Posterior vena cava (tissue), 2 donors: ENCODE measurements at regions not wholly inside any gene's neighbourhood (a gene's known extent, or its start where the extent isn't known, plus 50 kb on each side); places are given as distances from the start of the nearest gene placed in this dataset.

Experiments
- DNase-seq: peaks from one replicate; pipeline ENCODE4 v3.0.0-alpha.2; 2020; ENCODE audit warnings: low spot score
- intact Hi-C, 2 donors: fragments of 100-400 bp; cut with DNase I; formaldehyde crosslinking; loops; one replicate each; pipeline versions ENCODE4 v1.14.1 to v1.14.2; 2022 to 2023
- donor health status: DM: yes; HTN: yes; CAD: no.
- donor health status: DM: yes; HTN: yes; CAD: no.

DNA sequence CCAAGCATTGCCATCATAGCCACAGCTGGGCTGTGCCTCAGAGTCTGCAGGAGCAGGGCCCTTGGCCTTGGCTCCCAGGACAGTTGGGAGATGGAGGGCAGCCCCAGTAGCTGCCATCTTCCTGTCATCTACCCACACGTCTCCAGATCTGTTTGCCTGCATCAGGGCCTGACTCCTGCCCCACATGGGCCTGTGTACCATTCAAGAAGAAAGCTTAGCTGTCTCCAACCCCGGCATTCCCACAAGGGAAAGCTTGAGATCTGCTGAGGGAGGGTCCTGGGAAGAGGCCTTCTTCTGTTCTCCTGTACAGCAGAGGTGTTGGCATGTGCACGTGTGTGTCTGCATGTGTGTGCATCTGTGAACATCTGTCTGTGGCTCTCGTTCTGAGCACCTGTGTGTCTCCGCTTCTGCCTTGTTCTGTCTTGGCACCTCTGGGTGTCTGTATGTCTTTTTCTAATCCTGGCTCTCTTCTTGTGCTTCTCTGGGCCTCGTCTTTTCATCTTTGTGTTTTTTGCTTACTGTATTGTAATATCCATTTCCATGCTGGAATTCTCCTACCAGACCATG lies 122.2 kb downstream of the MRM1 start:
- intact Hi-C loops = no loop called here
- DNase-seq = no peak

DNA sequence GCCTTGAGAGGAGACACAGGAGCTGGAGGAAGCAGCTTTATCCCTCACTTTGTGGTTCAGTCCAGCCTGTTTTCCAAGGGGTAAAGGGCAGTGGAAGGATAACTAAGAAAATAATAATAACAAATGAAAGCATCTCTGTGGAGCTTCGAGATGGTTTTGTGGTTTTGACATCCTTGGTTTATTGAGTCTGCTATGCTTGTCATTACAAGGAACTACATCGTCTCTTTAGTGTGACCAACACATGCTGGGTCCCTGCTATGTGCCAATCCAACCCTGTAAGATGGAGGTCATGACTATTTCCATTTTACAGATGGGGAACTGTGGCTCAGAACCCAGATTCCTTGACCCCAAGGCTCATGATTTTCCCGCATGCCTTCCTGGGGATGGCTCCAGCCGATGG lies 124.8 kb downstream of the MRM1 start:
- no peak for DNase-seq
- intact Hi-C loops = no loop called here

DNA sequence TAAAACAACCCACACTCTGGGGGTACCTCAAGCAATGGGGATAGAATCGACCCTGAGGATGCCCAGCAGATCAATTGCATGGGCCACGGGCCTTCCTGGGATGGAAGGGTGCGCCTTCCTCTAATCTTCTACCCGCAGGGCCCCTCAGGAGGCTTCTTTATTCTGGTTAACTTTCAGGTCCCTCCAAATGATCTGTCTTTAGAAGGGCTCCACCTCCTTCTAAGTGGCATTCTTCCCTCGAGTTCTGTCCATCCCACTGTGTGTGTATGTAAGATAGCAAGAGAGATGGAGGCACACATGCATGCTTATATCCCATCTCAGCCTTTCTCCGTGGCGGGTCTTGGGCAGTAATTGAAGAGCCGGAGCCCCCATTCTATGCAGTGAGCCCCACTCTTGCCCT lies 125.7 kb downstream of the MRM1 start:
- DNase-seq = no peak
- intact Hi-C loops = no loop called here

DNA sequence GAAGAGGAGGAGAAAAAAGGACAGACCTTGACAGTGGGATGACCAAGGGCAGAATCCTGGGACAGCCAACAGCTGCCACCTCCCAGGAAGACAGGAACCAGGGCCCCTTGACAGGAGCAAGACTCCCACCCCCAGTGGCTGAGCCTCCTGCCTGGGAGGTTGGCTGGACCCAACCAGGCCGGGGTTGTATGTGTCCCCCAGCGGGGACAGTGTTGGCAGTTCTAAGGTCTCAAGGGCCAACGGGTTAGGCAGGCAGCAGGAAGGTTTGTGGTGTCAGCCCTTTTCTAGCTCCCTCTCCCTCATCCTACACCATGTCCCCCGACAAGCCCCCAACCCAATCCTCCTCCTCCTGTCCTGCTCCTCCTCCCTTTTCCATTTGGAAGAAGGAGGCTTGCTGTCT lies 126.2 kb downstream of the MRM1 start:
- intact Hi-C loops = no loop called here
- no peak for DNase-seq

DNA sequence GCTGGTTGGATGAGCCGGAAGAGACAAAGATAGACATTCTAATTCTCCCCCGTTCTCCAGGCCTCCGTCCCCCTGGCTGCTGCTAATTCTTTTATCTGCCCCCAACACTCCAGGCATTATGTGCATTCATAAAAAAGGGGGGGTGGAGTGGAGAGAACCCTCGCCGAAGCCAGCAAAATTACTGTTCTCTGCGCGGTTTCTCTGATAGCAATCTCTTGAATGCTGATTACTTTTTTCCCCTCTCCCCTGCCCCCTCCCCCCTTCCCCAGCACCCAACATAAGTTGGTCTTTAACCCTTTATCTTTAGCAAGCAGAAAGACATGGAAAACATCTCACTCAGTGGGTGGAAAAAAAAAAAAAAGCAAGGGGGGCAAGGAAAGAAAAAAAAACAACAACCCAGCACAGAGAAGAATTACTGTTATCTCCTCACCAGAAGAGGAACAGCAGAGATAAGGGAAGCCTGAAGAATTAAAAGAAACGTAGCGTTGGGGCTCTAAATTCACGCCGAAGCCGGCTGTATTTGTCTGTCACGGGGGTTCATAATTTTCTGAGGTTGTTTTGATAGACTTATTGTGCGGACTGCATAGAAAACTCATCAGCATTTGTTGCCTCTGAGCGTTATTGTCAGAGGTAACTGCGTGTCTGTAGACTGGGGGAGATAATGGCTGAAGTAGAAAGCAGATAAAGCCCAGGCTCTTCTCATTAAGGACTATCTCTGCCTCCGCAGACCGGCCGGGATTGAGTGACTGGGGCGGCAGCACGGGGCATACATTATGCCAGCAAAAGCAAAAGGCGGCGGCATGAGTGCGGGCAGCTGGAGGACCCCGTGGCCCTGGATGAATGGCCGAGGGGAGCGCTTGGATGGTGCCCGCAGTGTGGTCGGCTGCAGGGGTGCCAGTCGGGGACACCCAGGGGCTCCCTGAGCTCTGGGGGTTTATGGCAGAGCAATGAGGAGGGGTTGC lies 126.9 kb downstream of the MRM1 start:
- intact Hi-C loops = no loop called here
- no peak for DNase-seq

DNA sequence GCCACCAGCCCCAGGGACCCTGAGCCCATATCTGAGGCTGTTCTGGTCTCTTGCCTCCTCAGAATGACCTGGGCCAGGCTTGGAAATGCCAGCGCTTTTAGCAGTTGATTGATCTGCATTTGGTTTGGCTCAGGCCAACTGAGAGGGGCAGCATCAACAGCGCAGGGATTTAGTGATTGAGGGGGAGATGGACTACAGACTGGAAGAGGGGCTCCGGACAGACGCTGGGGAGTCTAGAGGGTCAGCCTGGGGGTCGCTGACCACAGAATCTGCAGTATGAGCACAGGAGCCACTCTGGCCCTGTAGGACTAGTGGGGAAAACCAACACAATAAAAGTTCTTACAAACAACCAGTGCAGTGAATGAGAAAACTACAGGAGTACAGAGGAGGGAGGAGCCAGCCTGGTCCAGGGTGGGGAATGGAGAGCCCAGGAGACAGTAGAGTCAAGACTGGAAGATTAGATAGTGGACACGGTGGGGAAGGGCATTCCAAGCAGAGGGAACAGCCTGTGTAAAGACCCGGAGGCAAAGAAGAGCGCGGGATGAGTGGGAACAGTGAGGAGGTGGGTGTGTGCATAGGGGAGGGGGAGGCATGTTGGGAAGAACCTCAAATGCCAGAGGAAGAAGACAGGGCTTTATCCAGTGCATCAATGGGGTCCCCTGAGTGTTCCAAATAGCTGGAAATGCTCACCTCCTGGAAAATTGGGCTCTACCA lies 128.9 kb downstream of the MRM1 start:
- DNase-seq = no peak
- intact Hi-C loops = loop anchor here in 1 of 2 donors (5.0 kb wide), 1 partner anchor 52 kb away; no protein-coding TSS in a partner anchor

DNA sequence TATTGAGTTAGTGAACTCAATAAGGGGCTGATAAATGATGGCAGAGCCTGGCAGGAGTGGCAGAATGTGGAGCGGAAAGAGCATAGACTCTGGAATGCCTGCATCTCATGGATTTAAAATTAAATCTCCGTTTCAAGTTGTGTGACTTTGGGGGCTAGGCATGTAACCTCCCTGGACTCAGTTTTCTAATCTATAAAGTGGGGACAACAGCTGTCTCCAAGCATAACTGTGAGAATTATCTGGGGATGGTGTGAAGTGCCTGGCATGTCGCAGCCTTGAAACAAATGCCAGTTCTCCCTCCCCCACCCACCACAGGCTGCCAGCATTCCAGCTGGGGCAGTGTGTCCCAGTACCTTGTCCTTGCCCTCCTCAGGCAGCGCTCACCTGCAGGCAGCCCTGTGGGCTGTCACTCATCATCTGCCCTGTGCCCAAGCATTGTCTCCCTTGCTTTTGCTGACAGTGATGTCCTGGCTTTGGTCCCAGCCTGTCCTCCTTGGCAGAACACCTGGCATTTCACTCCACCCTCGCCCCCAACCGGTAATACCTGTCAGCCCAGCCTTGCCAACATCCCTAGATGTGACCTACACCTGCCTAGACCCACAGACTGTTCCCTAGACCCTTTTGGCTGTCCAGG lies 129.6 kb downstream of the MRM1 start:
- peak; percentile 34 for DNase-seq
- intact Hi-C loops = loop anchor here in 1 of 2 donors (5.0 kb wide), 1 partner anchor 51 kb away; no protein-coding TSS in a partner anchor

DNA sequence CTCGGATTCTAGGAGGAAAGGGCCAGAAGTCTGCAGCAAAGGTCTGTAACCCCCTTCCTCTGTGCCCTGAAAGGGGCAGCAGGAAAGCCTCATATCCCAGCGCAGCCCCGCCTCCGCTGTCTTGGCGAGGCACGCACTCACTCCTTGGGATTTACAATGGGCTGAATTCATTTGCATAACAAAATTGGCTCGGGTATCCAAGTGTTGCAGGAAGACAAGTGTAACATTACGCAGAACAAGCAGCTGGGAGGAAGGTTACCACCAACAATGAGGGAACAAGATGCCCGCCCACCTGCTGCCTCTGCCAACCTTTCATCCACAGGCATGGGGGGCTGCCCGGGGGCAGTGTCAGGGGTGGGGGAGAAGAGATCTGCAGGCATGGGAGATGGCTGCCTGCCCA lies 130.4 kb downstream of the MRM1 start:
- intact Hi-C loops = loop anchor here in 1 of 2 donors (5.0 kb wide), 1 partner anchor 50 kb away; no protein-coding TSS in a partner anchor
- DNase-seq = no peak

DNA sequence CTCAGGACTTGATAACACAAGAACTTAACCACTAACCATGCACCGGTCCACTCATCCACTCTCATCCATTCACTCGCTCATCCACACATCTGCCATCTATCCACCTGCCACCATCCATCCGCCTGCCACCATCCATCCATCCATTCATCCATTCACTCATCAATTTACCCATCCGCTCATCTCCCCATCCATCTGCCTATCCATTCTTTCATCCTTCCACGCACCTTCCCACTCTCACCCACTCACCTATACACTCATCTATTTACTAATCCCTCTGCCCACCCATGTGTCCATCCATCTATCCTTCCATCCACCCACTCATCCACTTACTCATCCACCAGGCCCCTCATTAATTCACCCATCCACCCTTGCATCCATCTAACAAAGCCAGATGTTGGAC lies 131.0 kb downstream of the MRM1 start:
- DNase-seq = no peak

DNA sequence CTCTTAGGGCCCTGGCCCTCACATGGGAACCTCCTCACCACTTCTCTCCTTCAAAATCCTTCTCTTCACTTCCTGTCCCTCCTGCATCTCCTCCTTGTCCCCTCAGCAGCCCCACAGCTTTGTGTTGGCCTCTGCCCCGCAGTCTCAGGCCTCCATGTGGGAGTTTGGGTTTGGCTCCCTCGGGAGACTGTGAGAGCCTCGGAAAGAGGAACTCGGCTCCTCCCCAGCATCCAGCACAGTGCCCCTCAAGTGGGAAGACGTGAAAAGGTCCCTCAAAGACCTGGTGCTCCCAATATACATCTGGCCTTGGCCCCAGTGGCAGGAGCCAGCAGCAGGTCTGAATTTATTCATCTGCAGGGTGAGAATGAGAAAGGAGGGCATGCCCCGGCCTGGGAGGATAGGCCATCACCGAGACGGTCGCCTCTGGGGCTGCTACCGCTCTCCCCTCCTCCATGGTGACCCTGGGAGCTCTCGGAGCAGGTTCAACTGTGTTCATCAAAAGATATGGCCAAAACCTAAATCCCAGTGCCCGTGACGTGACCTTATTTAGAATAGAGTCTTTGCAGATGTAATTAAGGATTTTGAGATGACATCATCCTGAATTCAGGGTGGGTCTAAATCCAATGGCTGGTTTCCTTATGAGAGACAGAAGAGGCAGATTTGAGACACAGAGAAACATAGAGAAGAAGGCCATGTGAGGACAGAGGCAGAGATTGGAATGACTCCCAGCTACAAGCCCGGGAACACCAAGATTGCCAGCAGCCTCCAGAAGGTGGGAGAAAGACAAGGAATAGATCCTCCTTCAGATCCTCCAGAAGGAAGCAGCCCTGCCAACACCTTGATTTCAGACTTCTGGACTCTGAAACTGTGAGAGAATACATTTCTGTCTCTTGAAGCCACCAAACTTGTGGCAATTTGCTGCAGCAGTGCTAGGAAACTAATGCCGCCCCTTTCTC lies 135.1 kb downstream of the MRM1 start:
- intact Hi-C loops = no loop called here
- no peak for DNase-seq

More for the DNA sequence above, 131.0 kb downstream of the MRM1 start:
- intact Hi-C loops = loop anchor here in 1 of 2 donors (5.0 kb wide), 1 partner anchor 50 kb away; no protein-coding TSS in a partner anchor

DNA sequence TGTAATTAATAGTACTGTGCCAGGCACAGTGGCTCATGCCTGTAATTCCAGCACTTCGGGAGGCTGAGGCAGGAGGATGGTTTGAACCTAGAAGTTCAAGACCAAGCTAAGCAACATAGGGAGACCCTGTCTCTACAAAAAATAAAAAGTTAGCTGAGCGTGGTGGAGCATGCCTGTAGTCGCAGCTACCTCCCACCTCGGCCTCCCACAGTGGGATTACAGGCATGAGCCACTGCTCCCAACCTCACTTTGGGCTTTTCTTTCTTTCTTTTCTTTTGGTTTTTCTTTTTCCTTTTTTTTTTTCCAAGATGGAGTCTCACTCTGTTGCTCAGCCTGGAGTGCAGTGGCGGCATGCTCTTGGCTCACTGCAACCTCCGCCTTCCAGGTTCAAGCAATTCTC lies 137.8 kb downstream of the MRM1 start:
- DNase-seq = no peak
- intact Hi-C loops = no loop called here

DNA sequence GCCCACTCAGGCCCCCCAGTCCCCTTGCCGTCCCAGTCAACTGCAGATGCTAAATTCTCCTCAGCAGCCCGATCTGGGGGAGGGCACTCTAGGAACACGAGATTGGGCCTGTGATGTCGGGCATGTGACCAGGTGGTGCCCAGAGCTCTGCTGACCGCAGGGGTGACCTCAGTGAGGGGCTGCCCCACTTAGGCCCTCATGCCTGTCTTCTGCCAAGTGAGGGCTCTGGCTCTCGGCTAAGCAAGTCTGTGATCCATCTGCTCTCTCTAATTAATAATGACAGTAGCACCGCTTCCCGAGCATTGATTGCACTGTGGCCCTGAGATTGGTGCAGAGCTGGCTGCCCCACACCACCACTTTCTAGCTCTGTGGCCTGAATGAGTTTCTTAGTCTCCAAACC lies 138.8 kb downstream of the MRM1 start:
- intact Hi-C loops = no loop called here
- no peak for DNase-seq

DNA sequence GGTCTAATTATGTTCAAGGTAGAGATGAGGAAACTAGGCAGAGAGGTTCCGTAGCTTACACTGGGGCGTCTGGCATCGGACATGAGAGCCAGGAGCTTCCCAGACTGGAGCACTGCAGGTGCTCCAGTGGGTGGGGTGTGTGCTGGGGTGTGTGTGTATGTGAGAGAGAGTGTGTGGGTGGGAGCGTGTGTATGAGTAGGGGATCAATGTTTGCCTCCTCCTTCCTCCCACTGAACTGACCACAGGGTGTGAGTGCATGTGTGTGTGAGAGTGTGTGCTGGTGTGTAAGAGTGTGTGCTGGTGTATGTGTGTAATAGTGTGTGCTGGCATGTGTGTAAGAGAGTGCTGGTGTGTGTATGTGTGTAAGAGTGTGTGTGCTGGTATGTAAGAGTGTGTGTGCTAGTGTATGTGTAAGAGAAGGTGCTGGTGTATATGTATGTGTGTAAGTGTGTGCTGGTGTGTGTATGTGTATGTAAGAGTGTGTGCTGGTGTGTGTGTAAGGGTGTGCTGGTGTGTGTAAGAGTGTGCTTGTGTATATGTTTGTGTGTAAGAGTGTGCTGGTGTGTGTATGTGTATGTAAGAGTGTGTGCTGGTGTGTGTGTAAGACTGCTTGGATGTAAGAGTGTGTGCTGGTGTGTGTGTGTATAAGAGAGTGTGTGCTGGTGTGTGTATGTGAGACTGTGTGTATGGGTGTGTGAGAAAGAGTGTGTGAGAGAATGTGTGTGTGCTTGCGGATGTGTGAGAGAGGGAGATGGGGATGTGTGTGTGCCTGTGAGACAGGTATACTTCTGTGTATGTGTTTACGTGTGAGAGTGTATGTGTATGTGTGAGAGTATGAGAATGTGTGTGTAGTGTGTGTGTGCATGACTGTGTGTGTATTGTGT lies 139.9 kb downstream of the MRM1 start:
- no peak for DNase-seq
- intact Hi-C loops = no loop called here

DNA sequence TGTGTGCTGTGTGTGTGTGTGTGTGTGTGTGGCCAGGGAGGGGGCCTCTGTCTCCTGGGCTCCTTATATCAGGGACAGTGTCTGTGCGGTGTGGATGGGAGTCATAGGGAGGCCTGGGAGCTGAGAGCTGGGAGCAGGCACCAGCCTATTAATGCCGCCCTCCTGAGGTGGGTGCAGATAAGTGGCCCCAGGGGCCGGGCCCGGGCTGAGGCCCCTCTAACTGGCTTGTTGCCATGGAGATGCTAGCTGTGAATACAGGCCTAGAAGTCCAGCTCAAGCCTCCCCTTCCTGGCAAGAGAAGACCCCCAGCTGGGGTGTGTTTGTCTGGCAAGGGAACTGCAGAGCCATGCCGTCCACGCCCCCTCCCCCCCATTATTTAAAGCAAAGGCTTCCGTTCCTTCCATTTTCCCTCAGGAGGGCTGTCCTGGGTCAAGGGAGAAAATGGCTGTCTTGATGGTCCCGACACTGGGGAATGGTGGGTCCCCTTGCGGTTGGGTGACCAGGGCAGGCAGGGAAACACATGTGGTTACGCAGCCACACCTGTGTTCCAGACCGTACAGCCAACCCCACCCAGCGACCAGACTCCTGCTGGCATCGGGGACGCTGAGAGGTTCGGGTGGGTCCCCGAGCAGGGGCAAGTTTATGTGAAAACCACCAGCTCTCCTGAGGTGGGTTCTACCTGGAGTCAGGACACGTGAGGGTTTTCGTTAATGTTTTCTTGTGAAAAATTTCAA lies 141.1 kb downstream of the MRM1 start:
- DNase-seq = no peak
- intact Hi-C loops = no loop called here

DNA sequence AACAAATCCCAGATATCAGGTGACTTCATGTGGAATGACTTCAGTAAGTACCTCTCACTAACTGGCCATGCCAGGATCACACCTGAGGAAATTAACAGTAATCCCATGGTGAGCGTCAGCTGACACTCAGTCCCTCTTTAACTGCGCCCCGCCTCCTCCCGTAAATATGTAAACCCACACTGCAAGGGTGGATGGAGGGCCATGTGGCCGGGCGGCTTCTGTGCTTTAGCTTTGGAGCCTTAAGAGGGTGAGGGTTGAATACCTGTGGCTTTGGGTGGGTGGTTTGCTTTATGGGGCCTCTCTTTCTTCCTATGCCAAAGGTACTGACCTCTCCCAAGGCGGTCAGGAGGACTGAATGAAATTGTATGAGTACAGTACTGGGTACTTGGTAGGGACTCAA lies 141.7 kb downstream of the MRM1 start:
- intact Hi-C loops = no loop called here
- DNase-seq = no peak

DNA sequence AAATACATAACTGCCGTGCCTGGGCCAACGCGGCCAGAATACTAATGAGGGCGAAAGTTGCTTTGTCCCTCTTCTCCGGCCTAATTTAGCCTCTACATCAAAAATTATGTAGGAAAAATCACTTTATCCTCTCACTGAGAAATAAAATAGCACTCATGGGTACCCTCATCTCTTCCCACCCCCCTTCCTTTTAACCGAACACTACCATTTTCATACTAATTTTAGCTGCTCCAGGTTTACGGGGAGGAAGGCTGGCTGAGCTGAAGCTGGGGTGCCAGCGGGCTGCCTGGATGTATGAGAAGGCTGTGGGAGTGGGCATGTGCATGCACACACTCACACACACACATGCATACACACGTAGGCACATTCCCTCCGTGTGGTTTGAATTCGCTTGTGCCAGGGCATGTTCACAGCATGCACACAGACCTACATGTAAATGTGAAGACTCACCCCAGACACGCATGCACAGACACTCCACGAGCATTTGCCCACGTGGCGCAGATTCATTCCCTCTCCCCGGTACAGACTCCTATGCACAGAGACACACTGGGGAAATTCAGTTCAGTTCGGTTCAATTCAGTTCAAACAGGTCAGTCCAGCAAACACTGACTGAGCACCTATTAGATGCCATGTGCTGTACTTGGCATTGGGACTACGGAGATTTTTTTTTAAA lies 145.1 kb downstream of the MRM1 start:
- intact Hi-C loops = no loop called here
- no peak for DNase-seq
